ENCODE measurements at regions not wholly inside any gene's neighbourhood (a gene's known extent, or its start where the extent isn't known, plus 50 kb on each side); places are given as distances from the start of the nearest gene placed in this dataset.
"Not testable (repeated sequence)": the region's sequence is repeated elsewhere in the genome, so short reads cannot be mapped to it uniquely, and the experiment has no call there.

DNA sequence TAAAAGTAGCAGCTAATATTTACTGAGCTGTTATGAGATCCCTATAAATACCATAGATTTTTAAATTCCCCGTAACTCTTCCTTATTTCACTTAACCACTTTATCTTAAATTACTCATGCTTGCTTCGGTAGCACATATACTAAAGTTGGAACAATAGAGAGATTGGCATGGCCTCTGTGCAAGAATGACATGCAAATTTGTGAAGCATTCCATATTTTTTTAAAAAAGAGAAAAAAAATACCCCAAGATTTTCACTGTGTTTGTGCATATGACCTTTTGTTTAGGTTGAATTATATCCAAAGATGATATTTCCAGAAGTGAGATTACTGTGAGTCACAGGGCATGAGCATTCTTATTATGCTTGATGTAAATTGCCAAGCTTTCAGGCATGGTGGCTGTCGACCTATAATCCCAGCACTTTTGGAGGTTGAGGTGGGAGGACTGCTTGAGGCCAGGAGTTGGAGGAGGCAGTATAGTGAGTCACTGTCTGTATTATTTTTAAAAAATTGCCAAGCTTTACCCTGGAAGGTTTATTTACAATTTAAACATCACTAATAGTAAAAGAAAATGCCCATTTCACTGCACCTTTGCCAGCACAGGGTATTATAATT lies 58.2 kb upstream of the VKORC1L1 start:
- H3K9me3 ChIP-seq (ENCODE audit: low read depth, low read length); H3K4me3 ChIP-seq (ENCODE audit: low read length); H3K4me1 ChIP-seq (ENCODE audit: insufficient read depth, low read length); H3K27me3 ChIP-seq (ENCODE audit: insufficient read depth, low read length): not testable (repeated sequence)

DNA sequence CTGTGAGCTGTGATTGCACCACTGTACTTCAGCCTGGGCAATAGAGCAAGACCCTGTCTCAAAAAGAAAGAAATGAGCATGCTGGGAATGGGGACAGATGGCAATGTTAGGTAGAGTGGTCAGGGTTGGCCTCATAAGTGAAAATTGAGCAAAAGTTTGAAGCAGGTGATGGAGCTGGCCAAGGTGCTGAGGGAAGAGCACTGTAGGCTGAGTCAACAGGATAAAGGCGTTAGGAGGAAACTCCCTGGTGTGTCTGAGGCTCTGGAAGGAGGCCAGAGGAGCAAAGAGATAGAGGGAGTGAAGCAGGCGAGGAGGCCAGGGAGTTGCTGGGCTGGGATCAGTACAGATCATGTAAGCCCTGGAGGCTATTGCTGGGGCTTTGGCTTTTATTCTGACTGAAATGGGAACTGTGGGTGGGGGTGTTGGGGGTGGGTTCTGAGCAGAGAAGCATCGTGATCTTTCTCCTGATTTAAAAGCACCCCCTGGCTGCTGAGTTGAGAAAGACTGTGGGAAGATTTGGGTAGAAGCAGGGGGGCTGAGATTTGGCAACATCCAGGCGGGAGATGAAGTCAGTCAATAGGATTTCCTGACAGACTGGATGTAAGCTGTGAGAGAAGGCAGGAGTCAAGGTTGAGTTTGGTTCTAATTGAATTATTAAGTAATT lies 52.5 kb upstream of the VKORC1L1 start:
- H3K27me3 ChIP-seq (ENCODE audit: insufficient read depth, low read length), result no peaks in the 10 kb centered on the region
- H3K4me1 ChIP-seq (ENCODE audit: insufficient read depth, low read length), result no peaks in the 10 kb centered on the region
- H3K4me3 ChIP-seq (ENCODE audit: low read length), result no peak overlapping the region
- H3K9me3 ChIP-seq (ENCODE audit: low read depth, low read length), result no peaks in the 10 kb centered on the region
